Vagina (tissue), 2 donors: ENCODE measurements at regions not wholly inside any gene's neighbourhood (a gene's known extent, or its start where the extent isn't known, plus 50 kb on each side); places are given as distances from the start of the nearest gene placed in this dataset.

ENCODE experiments used
- DNase-seq, 2 donors: peaks; one replicate each; pipeline ENCODE4 v3.0.0-alpha.2; 2017; ENCODE audit errors: extremely low spot score in 2 of 2
- H3K27ac ChIP-seq: fragments of 200-600 bp; sonication (generic); one replicate; pipeline ENCODE4 v1.5.1; 2019
- H3K27me3 ChIP-seq: fragments of 200-600 bp; sonication (generic); one replicate; pipeline ENCODE4 v1.5.1; 2019
- H3K36me3 ChIP-seq, 2 donors: fragments of 200-600 bp; sonication (generic); one replicate each; pipeline ENCODE4 v1.5.1; 2017 to 2019
- H3K4me1 ChIP-seq: fragments of 200-600 bp; sonication (generic); one replicate; pipeline ENCODE4 v1.5.1; 2019
- H3K4me3 ChIP-seq, 2 donors: fragments of 200-600 bp; sonication (generic); 1 replicate in 1 of 2; 2 replicates in 1 of 2; pipeline ENCODE4 v1.5.1; 2016 to 2019
- H3K9me3 ChIP-seq: fragments of 200-600 bp; sonication (generic); one replicate; pipeline ENCODE4 v1.5.1; 2019
- POLR2A ChIP-seq, 2 donors: fragments of 450-650 bp; IDR thresholded peaks; one replicate each; pipeline ENCODE4 v1.6.1; 2017; ENCODE audit warnings: antibody characterized with exemption in 2 of 2, mild to moderate bottlenecking in 2 of 2, moderate library complexity in 2 of 2
- POLR2AphosphoS5 ChIP-seq, 2 donors: sonication (generic); formaldehyde crosslinking; IDR thresholded peaks; one replicate each; pipeline ENCODE4 v1.9.0; 2017; ENCODE audit warnings: antibody characterized with exemption in 2 of 2, mild to moderate bottlenecking in 2 of 2, low read depth in 1 of 2; ENCODE audit not compliant: insufficient read depth in 1 of 2
- intact Hi-C: fragments of 100-400 bp; cut with DNase I; formaldehyde crosslinking; loops from one replicate; pipeline ENCODE4 v1.15.1; 2023
- TF ChIP-seq, protein P1 (sequence below), 3 experiments: fragments of 450-650 bp in 2 of 3; fragments of 200-600 bp in 1 of 3; sonication (generic) in 1 of 3; IDR thresholded peaks; one replicate each; pipeline ENCODE4 v1.5.1; 2017 to 2019; ENCODE audit warnings: antibody characterized with exemption in 3 of 3, mild to moderate bottlenecking in 2 of 3, moderate library complexity in 2 of 3

DNA sequence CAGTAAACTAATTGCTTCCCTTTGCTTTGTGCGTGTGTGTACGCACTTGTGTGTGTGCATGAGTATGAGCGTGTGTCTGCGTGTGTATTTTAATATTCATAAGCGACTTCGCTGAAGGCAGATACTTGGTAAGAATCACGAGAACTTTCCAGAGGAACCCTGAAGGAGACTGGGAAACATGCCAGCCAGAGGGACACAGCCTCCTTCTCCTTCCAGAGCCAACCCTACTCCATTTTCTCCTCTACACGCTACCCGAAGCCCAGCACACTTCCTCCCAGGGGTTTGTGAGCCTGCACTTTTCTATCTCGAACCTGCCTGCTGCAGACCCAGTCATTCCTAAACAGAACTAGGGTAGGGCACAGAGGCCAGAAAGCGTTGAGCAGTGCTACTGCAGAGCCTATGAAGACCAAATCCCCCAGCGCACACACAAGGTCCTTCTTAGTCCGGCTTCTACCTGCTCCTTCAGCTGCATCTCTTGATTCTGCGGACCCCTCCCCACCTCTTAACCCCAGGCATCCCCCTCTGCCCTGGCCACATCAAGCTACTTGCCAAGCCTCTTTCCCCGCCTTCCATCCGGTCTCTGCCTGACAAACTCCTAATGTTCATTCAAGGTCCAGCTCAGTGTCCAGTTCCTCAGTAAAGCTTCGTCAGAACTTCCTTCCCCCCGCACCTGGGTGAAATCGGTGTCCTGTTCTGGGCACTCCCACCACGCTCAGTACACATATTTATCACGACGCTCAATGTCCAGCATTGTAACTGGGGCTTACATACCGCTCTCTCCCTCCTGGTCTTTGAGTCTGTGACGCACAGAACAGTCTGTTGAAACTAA is 191.8 kb downstream of the FAM43A start:
- peak; percentile 55 to 79 for DNase-seq
- no peaks in the 10 kb centered on the region for H3K27me3 ChIP-seq
- TF ChIP-seq POLR2AphosphoS5 (IDR thresholded peaks at IDR 0.05; ENCODE audit: insufficient read depth in 1 of 2, low read depth in 1 of 2) (no peak), POLR2A (IDR thresholded peaks at IDR 0.05) (no peak)
- TF ChIP-seq, protein P1, sequence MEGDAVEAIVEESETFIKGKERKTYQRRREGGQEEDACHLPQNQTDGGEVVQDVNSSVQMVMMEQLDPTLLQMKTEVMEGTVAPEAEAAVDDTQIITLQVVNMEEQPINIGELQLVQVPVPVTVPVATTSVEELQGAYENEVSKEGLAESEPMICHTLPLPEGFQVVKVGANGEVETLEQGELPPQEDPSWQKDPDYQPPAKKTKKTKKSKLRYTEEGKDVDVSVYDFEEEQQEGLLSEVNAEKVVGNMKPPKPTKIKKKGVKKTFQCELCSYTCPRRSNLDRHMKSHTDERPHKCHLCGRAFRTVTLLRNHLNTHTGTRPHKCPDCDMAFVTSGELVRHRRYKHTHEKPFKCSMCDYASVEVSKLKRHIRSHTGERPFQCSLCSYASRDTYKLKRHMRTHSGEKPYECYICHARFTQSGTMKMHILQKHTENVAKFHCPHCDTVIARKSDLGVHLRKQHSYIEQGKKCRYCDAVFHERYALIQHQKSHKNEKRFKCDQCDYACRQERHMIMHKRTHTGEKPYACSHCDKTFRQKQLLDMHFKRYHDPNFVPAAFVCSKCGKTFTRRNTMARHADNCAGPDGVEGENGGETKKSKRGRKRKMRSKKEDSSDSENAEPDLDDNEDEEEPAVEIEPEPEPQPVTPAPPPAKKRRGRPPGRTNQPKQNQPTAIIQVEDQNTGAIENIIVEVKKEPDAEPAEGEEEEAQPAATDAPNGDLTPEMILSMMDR (IDR thresholded peaks at IDR 0.05): no peak
- no peak overlapping the region for H3K4me3 ChIP-seq
- no peak overlapping the region for H3K27ac ChIP-seq
- intact Hi-C loops: no loop called here
- no peaks in the 10 kb centered on the region for H3K36me3 ChIP-seq
- H3K9me3 ChIP-seq: no peaks in the 10 kb centered on the region
- H3K4me1 ChIP-seq: peaks cover 71% of the 10 kb centered on the region

DNA sequence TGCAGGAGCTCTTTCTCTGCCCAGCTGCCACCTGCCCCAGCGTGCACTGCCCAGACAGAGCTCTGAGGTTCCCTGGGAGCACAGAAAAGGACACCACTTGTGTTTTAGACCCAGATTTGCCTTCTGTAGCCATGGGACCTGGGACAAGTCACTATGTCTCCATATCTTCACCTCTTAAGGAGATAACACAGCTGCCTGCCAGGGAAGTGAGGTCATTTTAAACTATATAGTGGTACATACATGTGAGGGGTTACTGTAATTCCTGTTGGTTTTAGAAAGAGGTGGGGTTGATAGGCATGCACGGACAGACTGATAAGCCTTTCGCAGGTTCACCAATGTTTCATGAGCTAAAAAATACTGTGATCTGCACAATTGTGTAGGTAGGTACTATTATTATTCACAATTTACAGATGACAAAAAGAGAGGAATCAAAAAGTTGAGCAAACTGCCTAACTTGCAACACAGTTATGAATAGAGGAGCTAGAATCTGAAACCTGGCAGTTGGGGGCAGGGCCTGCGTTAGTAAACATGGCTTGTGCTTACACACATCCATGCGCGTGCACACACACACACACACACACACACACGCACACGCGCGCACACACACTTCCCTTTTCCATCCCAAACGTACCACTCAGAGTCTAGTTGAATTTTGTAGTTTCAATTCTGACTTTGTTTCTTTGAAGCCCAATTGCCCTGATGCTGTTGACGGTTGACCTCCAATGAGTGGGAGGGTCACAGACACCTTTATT is 193.6 kb downstream of the FAM43A start:
- intact Hi-C loops: no loop called here
- peak; percentile 16 to 46 for DNase-seq
- Histone ChIP-seq H3K36me3 (no peaks in the 10 kb centered on the region), H3K27ac (no peak overlapping the region), H3K4me1 (peaks cover 53% of the 10 kb centered on the region), H3K4me3 (no peak overlapping the region), H3K9me3 (no peaks in the 10 kb centered on the region), H3K27me3 (no peaks in the 10 kb centered on the region)
- TF ChIP-seq POLR2A (IDR thresholded peaks at IDR 0.05) (no peak), POLR2AphosphoS5 (IDR thresholded peaks at IDR 0.05; ENCODE audit: insufficient read depth in 1 of 2, low read depth in 1 of 2) (no peak)
- TF ChIP-seq, protein P1 (IDR thresholded peaks at IDR 0.05): no peak

DNA sequence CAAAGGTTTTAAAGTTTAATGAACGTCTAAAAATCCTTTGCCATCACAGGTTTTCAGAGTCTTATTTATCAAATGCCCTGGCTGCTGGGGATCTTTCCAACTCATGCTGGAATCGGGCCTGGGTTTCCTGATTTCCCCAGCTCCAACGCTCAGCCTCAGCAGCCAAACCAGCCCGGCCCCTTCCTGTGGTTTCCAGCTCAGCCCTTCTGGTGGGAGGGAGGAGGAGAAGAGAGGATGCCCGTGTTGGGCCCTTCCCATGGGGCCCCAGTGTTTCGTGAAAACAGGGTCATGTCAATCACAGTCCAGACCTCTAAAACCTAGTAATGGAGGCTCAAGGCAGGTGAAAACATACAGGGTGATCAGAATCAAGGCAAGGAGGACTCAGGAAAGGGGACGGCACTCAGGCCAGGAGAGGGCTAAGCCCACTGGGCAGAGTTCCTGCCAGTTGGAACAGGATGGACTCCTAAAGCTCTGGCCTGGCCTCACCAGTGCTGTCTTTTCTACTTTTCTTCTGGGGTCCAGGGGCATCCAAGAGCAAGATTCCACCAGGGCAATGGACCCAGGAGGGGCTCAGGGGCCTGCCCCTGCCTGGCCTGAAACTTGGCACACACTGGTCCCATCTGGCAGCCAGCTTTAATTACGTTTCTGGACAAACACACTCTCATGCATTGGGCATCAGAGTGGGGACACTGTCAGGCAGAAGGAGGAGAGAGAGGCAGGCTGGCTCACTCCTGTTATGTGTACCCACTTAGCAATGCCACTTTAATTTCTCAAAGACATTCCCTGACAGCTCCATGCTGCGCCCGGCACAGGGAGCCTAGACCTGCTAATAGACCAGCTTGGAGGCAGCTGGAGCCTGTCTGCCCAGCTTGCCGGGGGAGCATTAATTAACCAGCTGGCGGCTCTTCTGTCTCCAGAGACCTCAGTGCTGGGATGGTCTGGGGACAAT is 194.6 kb downstream of the FAM43A start:
- intact Hi-C loops: loop anchor here (2.0 kb wide), 1 partner anchor 41 kb away; no protein-coding TSS in a partner anchor
- no peaks in the 10 kb centered on the region for H3K9me3 ChIP-seq
- peak overlapping the region; percentile 59 for H3K27ac ChIP-seq
- peak; percentile 85 to 89 for DNase-seq
- H3K36me3 ChIP-seq: no peaks in the 10 kb centered on the region
- no peak for TF ChIP-seq POLR2AphosphoS5 (IDR thresholded peaks at IDR 0.05; ENCODE audit: insufficient read depth in 1 of 2, low read depth in 1 of 2)
- TF ChIP-seq, protein P1 (IDR thresholded peaks at IDR 0.05): no peak
- no peak for TF ChIP-seq POLR2A (IDR thresholded peaks at IDR 0.05)
- peaks cover 48% of the 10 kb centered on the region for H3K4me1 ChIP-seq
- H3K4me3 ChIP-seq: no peak overlapping the region
- no peaks in the 10 kb centered on the region for H3K27me3 ChIP-seq

DNA sequence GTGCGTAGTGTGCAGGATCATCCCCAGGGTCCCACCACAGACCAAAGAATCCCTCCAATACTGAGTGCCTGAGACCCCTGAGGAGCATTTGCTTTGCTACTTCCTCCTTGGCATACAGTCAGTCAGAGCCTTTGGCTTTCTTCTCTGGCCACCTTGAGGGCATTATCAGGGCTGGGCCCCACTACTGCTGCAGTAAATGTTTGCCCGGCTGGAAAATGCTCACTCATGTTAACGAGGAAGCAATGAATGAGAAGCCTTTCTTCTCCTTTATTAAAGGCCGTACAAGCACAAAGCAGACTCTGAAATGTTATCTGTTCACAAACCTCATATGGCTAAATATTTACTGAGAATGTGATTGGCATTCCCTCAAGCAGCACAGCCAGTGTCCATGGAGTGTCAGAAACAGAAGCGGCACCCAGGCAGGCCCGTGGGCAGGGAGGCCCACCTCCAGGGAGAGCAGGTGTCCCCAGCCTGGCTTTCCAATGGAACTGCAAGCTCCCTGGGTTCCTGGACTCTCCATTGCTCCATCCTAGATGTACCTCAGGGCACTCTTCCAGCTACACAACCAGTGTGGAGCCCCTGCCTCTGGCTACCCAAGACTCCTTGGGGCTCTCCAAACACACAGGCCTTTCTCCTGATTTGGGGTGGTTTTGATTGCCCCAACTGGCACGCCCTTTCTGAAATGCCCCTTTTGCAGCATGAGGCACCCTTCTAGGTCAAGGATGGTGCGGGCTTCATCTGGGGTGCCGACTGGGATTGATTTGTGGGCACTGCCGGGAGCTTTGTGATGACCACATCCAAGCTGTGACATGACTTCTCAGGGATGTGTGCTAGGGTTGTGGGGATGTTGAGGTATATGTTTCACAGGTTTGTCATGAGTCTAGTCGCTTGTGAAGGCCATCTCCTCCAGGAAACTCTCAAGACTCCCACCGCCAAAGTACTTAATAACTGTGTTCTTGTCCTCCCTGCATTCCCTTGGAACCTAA is 195.6 kb downstream of the FAM43A start:
- intact Hi-C loops: loop anchor here (2.0 kb wide), 1 partner anchor 42 kb away; no protein-coding TSS in a partner anchor
- no peaks in the 10 kb centered on the region for H3K36me3 ChIP-seq
- H3K27ac ChIP-seq: no peak overlapping the region
- DNase-seq: peak; percentile 71 to 94
- H3K27me3 ChIP-seq: no peaks in the 10 kb centered on the region
- TF ChIP-seq, protein P1 (IDR thresholded peaks at IDR 0.05): no peak
- no peak overlapping the region for H3K4me3 ChIP-seq
- H3K9me3 ChIP-seq: no peaks in the 10 kb centered on the region
- peaks cover 39% of the 10 kb centered on the region for H3K4me1 ChIP-seq
